Effector memory CD8-positive, alpha-beta T cell (primary cell): ENCODE measurements at regions not wholly inside any gene's neighbourhood (a gene's known extent, or its start where the extent isn't known, plus 50 kb on each side); places are given as distances from the start of the nearest gene placed in this dataset.
A peak's percentile ranks its signal among the peaks of the same experiment; 100 is the strongest.

Source experiments
- ATAC-seq: fragments of 150-1000 bp; cut with Tn5 transposase; replicated peaks from 2 replicates; pipeline ENCODE4 v1.10.0; 2021; ENCODE audit warnings: mild to moderate bottlenecking, moderate library complexity
- DNase-seq, 3 experiments: peaks; one replicate each; pipeline ENCODE4 v3.0.0; 2021
- H3K27ac Mint-ChIP-seq, 2 donors: one replicate each; pipeline ENCODE4 v1.8.0; 2022; ENCODE audit warnings: mild to moderate bottlenecking in 2 of 2, mixed read lengths in 2 of 2, moderate library complexity in 2 of 2
- H3K27me3 Mint-ChIP-seq, 2 donors: one replicate each; pipeline ENCODE4 v1.8.0; 2022; ENCODE audit warnings: mixed read lengths in 2 of 2
- H3K36me3 Mint-ChIP-seq: one replicate; pipeline ENCODE4 v1.8.0; 2022; ENCODE audit warnings: mild to moderate bottlenecking, moderate library complexity, mixed read lengths; ENCODE audit not compliant: insufficient read depth
- H3K4me1 Mint-ChIP-seq, 2 donors: one replicate each; pipeline ENCODE4 v1.8.0; 2022; ENCODE audit warnings: low read depth in 2 of 2, mixed read lengths in 2 of 2
- H3K4me3 Mint-ChIP-seq, 2 donors: one replicate each; pipeline ENCODE4 v1.8.0; 2022; ENCODE audit warnings: mild to moderate bottlenecking in 2 of 2, mixed read lengths in 2 of 2, moderate library complexity in 2 of 2
- H3K9me3 Mint-ChIP-seq, 2 donors: one replicate each; pipeline ENCODE4 v1.8.0; 2022; ENCODE audit warnings: mixed read lengths in 2 of 2

- DNase-seq (no peak), ATAC-seq (no peak)
- Mint-ChIP-seq H3K27me3 (peaks cover 0 to 18% of the 10 kb centered on the region in 2 donors), H3K4me3 (no peak overlapping the region), H3K9me3 (peaks cover 5 to 14% of the 10 kb centered on the region in 2 donors), H3K36me3 (no peaks in the 10 kb centered on the region), H3K4me1 (no peaks in the 10 kb centered on the region), H3K27ac (no peak overlapping the region)
These were observed 93.8 kb downstream of the GLRX3 start for GRCh38 chr10:130230036-130230435.

- H3K36me3 Mint-ChIP-seq, result no peaks in the 10 kb centered on the region
- peaks cover 0 to 13% of the 10 kb centered on the region in 2 donors for H3K27me3 Mint-ChIP-seq
- H3K4me1 Mint-ChIP-seq, result peaks cover 0 to 2% of the 10 kb centered on the region in 2 donors
- H3K9me3 Mint-ChIP-seq, result peaks cover 5 to 14% of the 10 kb centered on the region in 2 donors
- no peak for DNase-seq
- H3K27ac Mint-ChIP-seq, result peak overlapping the region in 1 of 2 donors; percentile 32
- no peak for ATAC-seq
- no peak overlapping the region for H3K4me3 Mint-ChIP-seq
These were observed 94.4 kb downstream of the GLRX3 start for GRCh38 chr10:130230611-130231010.

- Mint-ChIP-seq H3K36me3 (no peaks in the 10 kb centered on the region), H3K27ac (no peak overlapping the region), H3K27me3 (peaks cover 0 to 6% of the 10 kb centered on the region in 2 donors), H3K4me1 (peaks cover 0 to 2% of the 10 kb centered on the region in 2 donors), H3K4me3 (no peak overlapping the region), H3K9me3 (peaks cover 5 to 14% of the 10 kb centered on the region in 2 donors)
- no peak for DNase-seq
- no peak for ATAC-seq
These were observed 95.1 kb downstream of the GLRX3 start for GRCh38 chr10:130231251-130231741.

- ATAC-seq (no peak), DNase-seq (no peak)
- H3K27ac Mint-ChIP-seq, result no peak overlapping the region
- H3K9me3 Mint-ChIP-seq, result peaks cover 3 to 11% of the 10 kb centered on the region in 2 donors
- no peaks in the 10 kb centered on the region for H3K27me3 Mint-ChIP-seq
- H3K4me1 Mint-ChIP-seq, result peaks cover 0 to 2% of the 10 kb centered on the region in 2 donors
- H3K36me3 Mint-ChIP-seq, result no peaks in the 10 kb centered on the region
- H3K4me3 Mint-ChIP-seq, result no peak overlapping the region
These were observed 96.2 kb downstream of the GLRX3 start for GRCh38 chr10:130232166-130233034.

- ATAC-seq (no peak), DNase-seq (no peak)
- Mint-ChIP-seq H3K9me3 (peaks cover 0 to 5% of the 10 kb centered on the region in 2 donors), H3K4me1 (peaks cover 0 to 2% of the 10 kb centered on the region in 2 donors), H3K27me3 (no peaks in the 10 kb centered on the region), H3K27ac (no peak overlapping the region), H3K4me3 (no peak overlapping the region), H3K36me3 (no peaks in the 10 kb centered on the region)
These were observed 96.8 kb downstream of the GLRX3 start for GRCh38 chr10:130233035-130233360.

- Mint-ChIP-seq H3K4me3 (no peak overlapping the region), H3K9me3 (peaks cover 0 to under 1% of the 10 kb centered on the region in 2 donors), H3K27me3 (no peaks in the 10 kb centered on the region), H3K36me3 (no peaks in the 10 kb centered on the region), H3K4me1 (peaks cover 0 to 2% of the 10 kb centered on the region in 2 donors), H3K27ac (no peak overlapping the region)
- ATAC-seq, result no peak
- no peak for DNase-seq
These were observed 97.2 kb downstream of the GLRX3 start for GRCh38 chr10:130233426-130233825.

GRCh38 chr10:130234171-130234965 is 98.2 kb downstream of the GLRX3 start:
- Mint-ChIP-seq H3K27me3 (no peaks in the 10 kb centered on the region), H3K9me3 (no peaks in the 10 kb centered on the region), H3K27ac (no peak overlapping the region), H3K4me3 (no peak overlapping the region), H3K36me3 (no peaks in the 10 kb centered on the region), H3K4me1 (peaks cover 0 to 2% of the 10 kb centered on the region in 2 donors)
- no peak for ATAC-seq
- DNase-seq, result no peak

GRCh38 chr10:130236711-130237110 is 100.5 kb downstream of the GLRX3 start:
- Mint-ChIP-seq H3K4me1 (peaks cover 0 to 2% of the 10 kb centered on the region in 2 donors), H3K9me3 (peaks cover 0 to 1% of the 10 kb centered on the region in 2 donors), H3K27me3 (peaks cover 8 to 11% of the 10 kb centered on the region in 2 donors), H3K36me3 (no peaks in the 10 kb centered on the region), H3K4me3 (no peak overlapping the region), H3K27ac (no peak overlapping the region)
- no peak for DNase-seq
- no peak for ATAC-seq

GRCh38 chr10:130240409-130240808 is 104.2 kb downstream of the GLRX3 start:
- DNase-seq, result no peak
- peaks cover 15 to 20% of the 10 kb centered on the region in 2 donors for H3K4me1 Mint-ChIP-seq
- H3K27me3 Mint-ChIP-seq, result peaks cover 10 to 38% of the 10 kb centered on the region in 2 donors
- no peak for ATAC-seq
- H3K27ac Mint-ChIP-seq, result no peak overlapping the region
- H3K4me3 Mint-ChIP-seq, result no peak overlapping the region
- H3K9me3 Mint-ChIP-seq, result peaks cover 0 to 2% of the 10 kb centered on the region in 2 donors
- H3K36me3 Mint-ChIP-seq, result no peaks in the 10 kb centered on the region

GRCh38 chr10:130242513-130242912 is 106.3 kb downstream of the GLRX3 start:
- Mint-ChIP-seq H3K36me3 (peaks cover 2% of the 10 kb centered on the region), H3K27me3 (peaks cover 10 to 48% of the 10 kb centered on the region in 2 donors), H3K4me3 (peak overlapping the region; percentile 7 to 57), H3K27ac (no peak overlapping the region), H3K4me1 (peaks cover 15 to 23% of the 10 kb centered on the region in 2 donors), H3K9me3 (peaks cover 0 to 2% of the 10 kb centered on the region in 2 donors)
- DNase-seq (no peak), ATAC-seq (no peak)

- H3K4me1 Mint-ChIP-seq, result peaks cover 15 to 23% of the 10 kb centered on the region in 2 donors
- peaks cover 10 to 48% of the 10 kb centered on the region in 2 donors for H3K27me3 Mint-ChIP-seq
These were observed 106.8 kb downstream of the GLRX3 start for GRCh38 chr10:130243015-130243414.

GRCh38 chr10:130244031-130244927 is 108.1 kb downstream of the GLRX3 start:
- Mint-ChIP-seq H3K27ac (no peak overlapping the region), H3K4me3 (no peak overlapping the region), H3K9me3 (peaks cover 0 to 2% of the 10 kb centered on the region in 2 donors), H3K4me1 (peaks cover 15 to 23% of the 10 kb centered on the region in 2 donors), H3K27me3 (peaks cover 10 to 48% of the 10 kb centered on the region in 2 donors), H3K36me3 (peaks cover 2% of the 10 kb centered on the region)
- DNase-seq, result no peak
- ATAC-seq, result no peak

More at GRCh38 chr10:130243015-130243414, 106.8 kb downstream of the GLRX3 start:
- DNase-seq (no peak), ATAC-seq (no peak)
- H3K36me3 Mint-ChIP-seq, result peaks cover 2% of the 10 kb centered on the region
- H3K4me3 Mint-ChIP-seq, result peak overlapping the region; percentile 7 to 57
- H3K9me3 Mint-ChIP-seq, result peaks cover 0 to 2% of the 10 kb centered on the region in 2 donors
- H3K27ac Mint-ChIP-seq, result peak overlapping the region in 1 of 2 donors; percentile 50
